ENCODE measurements at regions not wholly inside any gene's neighbourhood (a gene's known extent, or its start where the extent isn't known, plus 50 kb on each side); places are given as distances from the start of the nearest gene placed in this dataset.

DNA sequence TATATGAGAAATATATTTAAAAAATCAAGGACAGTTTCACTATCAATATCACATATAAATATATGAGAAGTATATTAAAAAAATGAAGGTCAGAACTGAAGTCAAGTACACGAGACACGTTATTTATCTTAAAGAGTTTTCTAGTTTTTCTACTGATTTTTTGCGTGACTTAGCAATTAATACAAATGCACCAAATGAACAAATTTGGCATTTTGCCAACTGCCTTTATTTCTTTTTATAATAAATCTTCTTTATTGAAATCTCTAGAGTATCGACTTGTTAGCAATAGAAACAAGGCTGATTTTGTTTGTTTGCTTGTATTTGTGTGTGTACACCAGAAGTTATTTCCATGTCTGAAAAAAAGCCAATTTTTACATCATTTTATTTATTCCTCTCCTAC, 1684.7 kb upstream of the RAG2 start:
- DNase-seq (ENCODE audit: low spot score): no peak

GRCh38 chr11:38278457-38279141, 1680.6 kb upstream of the RAG2 start:
- DNase-seq (ENCODE audit: low spot score): no peak

DNA sequence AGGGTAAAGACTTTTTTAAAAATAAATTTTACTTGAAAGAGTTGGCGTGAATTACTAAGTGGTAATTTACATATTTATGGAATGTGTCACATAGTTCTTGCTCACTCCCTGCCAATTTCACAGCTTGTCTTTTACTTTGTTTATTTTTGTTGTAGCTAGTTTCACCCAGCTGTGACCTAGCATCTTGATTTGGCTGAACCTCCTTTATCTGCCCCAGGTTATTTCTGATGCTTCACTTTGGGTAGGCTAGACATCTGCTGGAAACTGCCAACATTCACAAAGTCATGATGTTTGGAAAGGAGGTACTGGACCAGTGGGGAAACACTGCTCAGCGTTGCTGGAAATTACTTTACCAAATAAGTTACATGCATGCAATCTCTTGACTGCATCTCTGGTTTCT, 1676.0 kb upstream of the RAG2 start:
- no peak for DNase-seq (ENCODE audit: low spot score)

DNA sequence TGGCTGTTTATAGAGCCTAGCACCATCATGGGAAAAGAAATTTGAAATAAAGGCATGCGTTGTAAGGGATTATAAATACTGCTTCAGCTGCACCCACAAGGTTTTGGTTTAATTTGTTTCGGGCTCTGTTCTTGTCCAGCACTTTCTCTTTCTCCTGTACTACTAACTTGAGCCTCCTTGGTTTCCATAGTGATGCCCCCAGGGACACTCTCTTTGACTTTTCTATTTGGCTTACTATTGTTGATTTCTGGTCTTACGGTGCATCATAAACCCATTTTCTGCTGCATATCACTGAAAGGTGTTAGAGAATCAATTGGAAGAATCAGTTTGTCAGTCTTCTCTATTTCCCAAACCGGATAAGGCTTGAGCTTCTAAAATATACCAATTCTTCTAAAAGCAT, 1674.3 kb upstream of the RAG2 start:
- DNase-seq (ENCODE audit: low spot score): no peak

GRCh38 chr11:38266691-38267090, 1668.7 kb upstream of the RAG2 start:
- DNase-seq (ENCODE audit: low spot score): no peak

DNA sequence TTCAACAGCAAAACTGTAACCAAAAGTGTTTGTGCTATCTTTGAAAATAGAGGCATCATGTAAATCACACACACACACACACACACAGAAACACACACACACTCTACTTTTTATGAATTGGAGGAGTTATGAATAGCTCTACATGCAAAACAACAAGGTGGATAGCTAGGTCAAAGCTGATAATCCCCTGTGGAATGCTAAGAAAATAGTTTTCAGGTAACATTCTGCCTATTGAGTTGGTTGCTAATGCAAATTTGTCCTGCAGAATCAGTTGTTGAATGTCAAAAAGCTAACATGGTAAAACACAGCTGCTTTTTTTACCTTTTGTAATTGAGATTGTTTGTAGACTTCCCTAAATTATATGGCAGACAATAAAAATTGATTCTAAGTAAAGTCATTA, 1658.4 kb upstream of the RAG2 start:
- DNase-seq (ENCODE audit: low spot score): no peak

- no peak for DNase-seq (ENCODE audit: low spot score)
Measured at GRCh38 chr11:38254913-38255312, 1656.9 kb upstream of the RAG2 start.

DNA sequence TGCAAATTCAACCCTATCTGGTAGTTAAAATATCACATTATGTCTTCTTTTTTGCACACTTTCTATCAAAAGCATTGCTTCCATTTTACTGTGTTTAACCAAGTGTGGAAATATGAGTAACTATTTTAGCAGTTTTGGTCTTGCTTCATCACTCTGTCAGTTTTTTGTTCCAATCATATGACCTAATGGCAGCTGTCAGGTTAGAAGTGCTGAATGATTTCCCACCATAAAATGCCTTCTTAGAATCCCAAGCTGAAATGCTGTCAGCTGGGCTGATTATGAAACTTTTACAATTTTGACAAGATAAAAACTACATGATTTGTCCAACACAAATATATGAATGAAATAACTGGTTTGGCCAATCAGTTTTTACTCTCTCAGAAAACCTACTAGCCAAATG, 1654.6 kb upstream of the RAG2 start:
- no peak for DNase-seq (ENCODE audit: low spot score)

GRCh38 chr11:38246451-38246850, 1648.4 kb upstream of the RAG2 start:
- no peak for DNase-seq (ENCODE audit: low spot score)

GRCh38 chr11:38226684-38227083, 1628.6 kb upstream of the RAG2 start:
- no peak for DNase-seq (ENCODE audit: low spot score)

DNA sequence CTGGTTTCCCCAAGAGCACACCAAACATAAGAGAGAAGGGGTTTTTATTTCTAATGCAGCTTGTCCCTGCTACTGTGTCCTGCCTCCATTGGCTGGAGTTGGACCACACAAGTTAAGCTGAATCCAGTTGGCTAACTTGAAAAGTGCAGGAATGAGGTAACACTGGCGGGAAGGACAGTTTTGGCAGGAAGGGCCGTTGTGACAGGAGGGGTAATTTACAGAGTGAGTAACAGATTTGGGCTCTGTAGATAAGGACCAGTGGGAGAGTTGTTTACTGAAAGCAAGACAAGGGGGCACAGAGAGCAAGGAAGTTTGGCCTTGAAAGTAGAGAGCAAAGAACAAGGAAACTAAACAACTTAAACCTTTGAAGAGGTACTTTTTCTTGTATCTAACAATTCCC, 1623.3 kb upstream of the RAG2 start:
- no peak for DNase-seq (ENCODE audit: low spot score)

DNA sequence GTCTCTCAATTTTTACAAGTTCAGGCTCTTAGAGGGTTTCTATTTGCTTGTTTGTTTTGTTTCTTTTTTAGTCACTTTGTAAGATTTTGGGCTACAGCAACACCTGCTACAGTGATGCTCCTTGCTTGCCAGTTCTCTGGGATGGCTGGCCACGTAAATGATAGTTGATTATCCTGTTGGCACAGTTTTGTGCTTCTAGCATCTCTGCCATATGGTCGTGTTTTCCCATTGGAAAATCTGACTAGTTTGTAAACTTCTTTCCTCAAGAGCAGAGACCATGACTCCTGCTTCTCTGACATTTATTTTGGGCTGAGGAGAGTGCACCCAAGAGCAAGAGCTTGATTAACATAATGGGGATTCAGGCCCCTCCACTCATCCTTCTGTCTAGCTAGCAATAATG, 1621.6 kb upstream of the RAG2 start:
- no peak for DNase-seq (ENCODE audit: low spot score)

GRCh38 chr11:38208951-38209350, 1610.9 kb upstream of the RAG2 start:
- no peak for DNase-seq (ENCODE audit: low spot score)

- no peak for DNase-seq (ENCODE audit: low spot score)
Measured at GRCh38 chr11:38206663-38207062, 1608.6 kb upstream of the RAG2 start.

DNA sequence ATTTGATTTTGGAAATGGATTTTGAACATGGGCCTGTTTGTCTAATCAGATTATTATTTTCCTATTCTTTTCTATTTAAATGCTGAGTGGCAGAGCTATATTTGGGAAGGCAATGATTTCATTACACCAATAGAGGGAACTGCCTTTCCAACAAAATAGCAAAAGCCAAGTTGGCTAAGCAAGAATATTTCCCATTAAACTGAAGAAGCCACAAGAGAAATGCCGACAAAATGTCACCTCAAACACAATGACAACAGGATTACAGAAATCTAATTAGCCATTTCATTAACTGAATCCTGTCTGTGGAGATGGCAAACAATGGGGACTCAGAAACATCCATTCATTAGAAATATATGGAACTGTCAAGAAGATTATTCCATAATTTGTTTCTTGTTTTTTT, 1593.1 kb upstream of the RAG2 start:
- no peak for DNase-seq (ENCODE audit: low spot score)

DNA sequence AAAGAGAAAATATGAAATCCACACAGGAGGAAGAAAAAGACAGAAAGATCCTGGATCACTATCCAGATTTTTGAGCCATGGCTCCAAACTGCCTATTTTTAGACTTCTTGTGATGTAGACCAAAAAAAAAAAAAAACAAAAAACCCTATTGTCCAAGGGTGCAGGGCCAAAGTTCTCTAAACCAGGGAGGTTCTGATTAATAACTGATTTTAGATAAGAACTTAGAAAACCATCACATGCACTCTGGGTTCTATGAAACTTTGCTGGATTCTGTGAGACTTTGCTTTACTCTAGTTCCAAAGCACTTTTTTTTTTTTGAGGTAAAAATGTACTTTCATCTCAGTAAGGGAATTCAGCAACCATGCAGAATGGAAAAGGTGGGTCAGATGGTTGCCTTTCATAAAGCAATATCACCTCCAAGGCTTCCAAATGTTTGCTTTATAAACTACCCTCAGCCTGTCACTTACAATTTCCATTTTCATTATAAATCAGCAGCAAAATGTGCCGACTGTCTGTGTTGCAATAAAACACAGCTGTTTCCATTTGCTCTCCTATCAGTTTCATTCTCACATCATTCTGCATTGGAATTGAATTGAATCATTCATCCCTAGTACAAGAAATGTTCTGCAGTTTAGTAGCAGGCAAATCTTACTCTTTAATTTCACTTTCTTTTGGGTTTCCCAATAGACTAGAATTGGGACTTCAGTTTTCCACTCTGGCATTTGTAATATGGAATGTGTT, 1584.3 kb upstream of the RAG2 start:
- no peak for DNase-seq (ENCODE audit: low spot score)

DNA sequence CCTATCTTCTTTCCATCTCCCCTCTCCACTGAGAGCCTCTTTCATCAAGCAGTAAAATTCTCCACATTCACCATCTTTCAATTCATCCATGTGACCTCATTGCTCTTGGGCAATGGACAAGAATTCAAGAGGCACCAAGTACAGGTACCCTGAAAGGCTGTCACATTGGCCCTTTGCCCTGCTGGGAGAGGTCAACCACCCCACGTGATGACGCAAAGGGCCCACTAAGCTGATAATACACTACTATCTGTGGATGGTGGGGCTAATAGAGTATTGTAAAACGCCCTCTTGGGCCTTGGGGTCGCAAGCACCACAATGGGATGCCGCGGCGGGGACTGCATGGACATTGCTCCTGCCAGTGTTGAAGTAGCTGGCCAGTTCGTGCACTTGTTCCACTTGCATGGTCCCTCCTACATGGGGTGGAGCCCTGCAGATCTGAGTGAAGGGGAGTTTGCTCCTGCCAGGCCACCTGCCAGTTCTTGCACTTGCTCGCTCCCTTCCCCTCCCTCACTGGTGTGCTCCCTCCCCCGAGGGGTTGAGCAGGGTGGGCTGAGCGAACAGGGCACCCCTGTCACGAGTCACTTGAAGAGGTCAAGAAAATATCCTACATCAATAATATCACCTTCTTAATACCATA, 1578.8 kb upstream of the RAG2 start:
- DNase-seq (ENCODE audit: low spot score): no peak

DNA sequence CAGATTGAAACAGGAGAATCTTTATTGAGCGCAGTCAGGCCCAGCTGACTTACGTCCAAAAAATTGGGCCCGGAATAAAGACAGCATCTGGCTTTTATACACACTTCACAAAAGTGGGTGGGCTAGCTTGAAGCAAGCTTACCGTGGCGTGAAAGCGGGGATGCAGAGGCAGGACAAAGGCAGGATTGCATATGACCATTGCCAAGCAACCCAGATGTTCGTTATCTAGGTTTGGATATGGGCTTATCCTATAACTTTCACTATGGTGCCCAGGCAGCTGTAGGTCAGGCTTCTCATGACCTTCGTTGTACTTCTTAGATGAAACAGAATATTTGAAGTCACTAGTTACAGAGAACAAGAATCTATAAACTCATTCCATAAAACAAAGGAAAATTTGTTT, 1575.6 kb upstream of the RAG2 start:
- DNase-seq (ENCODE audit: low spot score): no peak

- no peak for DNase-seq (ENCODE audit: low spot score)
Measured at GRCh38 chr11:38169286-38169685, 1571.2 kb upstream of the RAG2 start.

GRCh38 chr11:38163526-38163925, 1565.5 kb upstream of the RAG2 start:
- DNase-seq (ENCODE audit: low spot score): no peak

- no peak for DNase-seq (ENCODE audit: low spot score)
Measured at GRCh38 chr11:38160433-38160832, 1562.4 kb upstream of the RAG2 start.

GRCh38 chr11:38159038-38159437, 1561.0 kb upstream of the RAG2 start:
- no peak for DNase-seq (ENCODE audit: low spot score)

GRCh38 chr11:38156495-38157146, 1558.6 kb upstream of the RAG2 start:
- DNase-seq (ENCODE audit: low spot score): no peak

Measured in globus pallidus (tissue), 1 donor.